ENCODE measurements at regions not wholly inside any gene's neighbourhood (a gene's known extent, or its start where the extent isn't known, plus 50 kb on each side); places are given as distances from the start of the nearest gene placed in this dataset.
A peak's percentile ranks its signal among the peaks of the same experiment; 100 is the strongest.
"Not testable (repeated sequence)": the region's sequence is repeated elsewhere in the genome, so short reads cannot be mapped to it uniquely, and the experiment has no call there.

DNA sequence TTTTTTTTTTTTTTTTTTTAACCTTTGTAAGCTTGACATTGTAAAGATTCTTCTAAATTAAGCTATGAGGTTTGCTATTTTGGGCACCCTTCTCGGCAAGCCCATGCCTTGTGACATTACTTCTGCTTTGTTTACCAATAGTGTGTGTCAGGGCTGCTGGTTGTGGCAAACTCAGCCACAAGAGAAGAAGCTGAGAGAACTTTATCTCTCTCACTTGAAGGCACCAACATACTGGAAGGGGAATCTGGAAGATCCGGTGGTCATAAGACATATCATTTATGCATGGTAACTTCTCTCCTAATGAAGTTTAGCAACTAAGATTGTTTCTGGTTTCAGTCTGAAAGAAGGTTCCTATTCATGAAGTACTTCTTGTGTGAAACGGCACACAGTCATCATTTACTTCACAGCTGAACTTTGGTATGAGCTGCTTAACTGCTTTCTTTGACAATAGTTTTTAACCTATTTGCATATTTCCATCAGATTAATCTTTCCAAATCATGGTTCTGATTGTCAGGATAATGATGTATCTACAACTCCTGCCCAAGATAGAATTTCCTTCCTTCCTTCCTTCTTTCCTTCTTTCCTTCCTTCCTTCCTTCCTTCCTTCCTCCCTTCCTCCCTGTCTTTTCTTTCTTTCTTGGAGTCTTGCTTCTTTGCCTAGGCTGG, 189.3 kb downstream of the NFKBIZ start:
- no peak for DNase-seq

DNA sequence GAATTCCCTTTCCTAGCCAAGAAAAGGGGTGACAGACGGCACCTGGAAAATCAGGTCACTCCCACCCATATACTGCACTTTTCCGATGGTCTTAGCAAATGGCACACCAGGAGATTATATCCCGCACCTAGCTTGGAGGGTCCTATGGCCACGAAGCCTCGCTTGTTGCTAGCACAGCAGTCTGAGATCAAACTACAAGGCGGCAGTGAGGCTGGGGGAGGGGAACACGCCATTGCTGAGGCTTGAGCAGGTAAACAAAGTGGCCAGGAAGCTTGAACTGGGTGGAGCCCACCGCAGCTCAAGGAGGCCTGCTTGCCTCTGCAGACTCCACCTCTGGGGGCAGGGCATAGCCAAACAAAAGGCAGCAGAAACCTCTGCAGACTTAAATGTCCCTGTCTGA, 190.8 kb downstream of the NFKBIZ start:
- DNase-seq, result not testable (repeated sequence)

DNA sequence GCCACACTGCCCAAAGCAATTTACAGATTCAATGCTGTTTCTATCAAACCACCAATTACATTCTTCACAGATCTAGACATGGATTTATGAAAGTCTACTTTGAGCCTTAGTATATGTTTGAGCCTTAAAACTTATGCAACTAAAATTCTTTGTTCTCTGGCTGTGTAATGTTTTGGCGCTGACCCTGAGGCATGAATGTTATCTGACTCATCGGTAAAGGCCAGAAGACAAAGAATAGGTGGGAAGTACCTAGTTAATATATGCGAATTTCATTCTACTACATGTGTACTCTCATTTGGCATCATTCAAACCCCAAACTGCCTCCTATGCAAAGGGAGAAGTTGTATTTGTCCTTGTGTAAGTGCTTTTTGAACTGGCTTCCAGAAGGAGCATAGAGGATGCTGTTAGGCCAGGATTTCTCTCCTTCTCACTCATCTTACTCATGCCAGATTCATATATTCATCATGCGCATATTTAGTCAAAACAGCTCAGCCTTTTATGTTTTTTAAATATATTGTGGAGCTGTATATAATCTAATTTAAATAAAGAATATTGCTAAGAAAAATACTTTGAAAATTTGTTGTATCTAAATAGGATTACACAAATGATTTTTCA, 204.2 kb downstream of the NFKBIZ start:
- DNase-seq, result no peak

DNA sequence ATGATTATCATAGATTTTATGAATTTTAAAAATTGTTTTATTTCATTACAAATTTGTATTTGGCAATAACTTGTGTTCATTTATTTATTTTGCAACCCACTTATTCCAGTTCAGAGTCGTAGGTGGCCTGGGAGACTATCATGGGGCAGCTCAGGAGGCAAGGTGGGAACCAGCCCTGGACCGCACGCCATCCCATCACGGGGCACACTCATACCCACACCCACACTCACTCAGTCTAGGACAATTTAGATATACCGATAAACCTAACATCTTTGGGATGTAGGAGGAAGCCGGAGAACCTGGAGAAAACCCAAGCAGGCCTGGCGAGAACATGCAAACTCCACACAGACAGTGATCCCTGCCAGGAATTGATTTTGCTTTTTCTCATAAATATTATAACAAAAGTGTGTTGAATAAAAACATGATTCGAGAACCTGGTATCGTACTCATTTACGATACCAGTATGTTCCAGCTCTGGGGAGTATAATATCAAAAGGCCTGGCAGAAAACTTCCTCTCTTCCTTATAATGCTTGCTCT, 205.3 kb downstream of the NFKBIZ start:
- DNase-seq, result no peak

DNA sequence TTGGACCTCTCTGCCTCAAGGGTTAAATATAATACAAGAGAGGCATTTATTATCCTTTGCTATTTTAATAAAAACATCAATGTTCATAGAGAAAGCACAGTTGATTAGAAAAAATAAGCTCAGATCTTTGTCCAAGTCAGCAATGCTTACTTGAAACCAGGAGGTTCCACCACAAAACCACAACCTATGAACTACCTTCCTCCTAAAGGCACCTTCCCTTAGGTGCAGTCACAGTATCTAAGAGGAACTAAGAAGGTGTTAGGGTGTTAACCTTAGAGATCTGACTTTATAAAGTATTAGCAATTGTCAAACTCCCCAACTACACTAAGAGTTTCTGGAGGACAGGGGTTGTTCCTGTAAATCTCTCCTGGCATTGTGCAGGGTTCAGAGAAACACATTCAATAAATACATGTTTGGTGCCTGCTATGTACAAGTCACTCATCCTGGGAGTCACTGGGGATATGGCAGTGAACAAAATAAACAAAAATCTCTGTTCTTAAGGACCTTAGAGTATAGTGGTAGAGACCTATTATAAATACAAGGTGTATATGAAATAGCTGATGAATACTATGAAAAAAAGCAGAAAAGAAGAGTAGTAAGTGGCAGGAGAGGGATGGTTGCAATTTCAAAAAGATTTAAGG, 208.6 kb downstream of the NFKBIZ start:
- peak in 1 of 2 experiments; percentile 17 for DNase-seq

DNA sequence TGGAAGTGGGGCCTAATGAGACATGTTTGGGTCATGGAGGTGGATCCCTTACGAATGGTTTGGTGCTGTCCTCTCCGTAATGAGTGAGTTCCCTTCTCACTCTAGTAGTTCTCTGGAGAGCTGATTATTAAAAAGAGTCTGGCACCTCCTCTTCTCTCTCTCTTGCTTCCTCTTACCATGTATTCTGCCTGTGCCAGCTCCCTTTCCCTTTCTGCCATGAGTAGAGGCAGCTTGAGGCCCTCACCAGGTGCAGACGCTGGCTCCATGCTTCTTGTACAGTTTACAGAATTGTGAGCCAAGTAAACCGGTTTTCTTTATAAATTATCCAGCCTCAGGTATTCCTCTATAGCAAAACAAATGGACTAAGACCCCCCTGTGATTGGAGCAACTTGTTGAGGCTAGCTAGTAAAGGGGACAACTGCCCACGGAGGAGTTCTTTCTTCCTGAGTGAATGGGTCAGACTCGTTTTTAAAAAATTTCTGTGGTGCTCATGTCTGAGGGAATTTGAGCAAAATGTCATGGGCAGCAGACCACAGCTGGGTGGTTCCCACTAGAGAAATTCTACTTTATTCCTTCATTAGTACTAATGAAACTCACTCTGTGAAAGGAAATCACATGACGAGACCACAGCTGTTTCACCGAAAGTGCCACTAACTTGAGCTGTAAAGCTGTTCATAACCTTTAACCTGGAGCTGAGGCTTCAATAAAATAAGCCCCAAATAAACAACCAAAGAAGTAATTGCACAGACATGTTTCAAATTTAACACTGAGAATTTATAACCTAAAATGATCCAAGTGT, 210.0 kb downstream of the NFKBIZ start:
- DNase-seq, result peak in 1 of 2 experiments; percentile 27

DNA sequence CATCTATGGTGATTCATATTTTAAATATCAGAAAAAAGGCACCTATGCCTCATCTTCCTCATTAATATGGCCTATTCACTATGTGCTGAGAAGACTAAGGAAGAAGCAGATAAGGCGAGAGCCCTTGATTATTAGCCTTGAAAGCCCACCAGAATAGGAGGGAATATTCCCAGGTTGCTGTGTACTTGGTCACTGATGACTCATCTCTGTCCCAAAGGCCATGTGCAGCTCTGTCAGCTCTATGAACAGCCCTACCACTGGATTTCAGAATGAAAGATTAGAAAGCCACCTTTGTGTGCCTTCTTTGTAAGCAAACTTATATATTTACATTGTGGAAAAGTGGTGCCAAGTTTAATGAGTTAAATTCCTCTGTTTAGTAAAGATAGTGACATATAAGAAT, 211.5 kb downstream of the NFKBIZ start:
- DNase-seq, result no peak

DNA sequence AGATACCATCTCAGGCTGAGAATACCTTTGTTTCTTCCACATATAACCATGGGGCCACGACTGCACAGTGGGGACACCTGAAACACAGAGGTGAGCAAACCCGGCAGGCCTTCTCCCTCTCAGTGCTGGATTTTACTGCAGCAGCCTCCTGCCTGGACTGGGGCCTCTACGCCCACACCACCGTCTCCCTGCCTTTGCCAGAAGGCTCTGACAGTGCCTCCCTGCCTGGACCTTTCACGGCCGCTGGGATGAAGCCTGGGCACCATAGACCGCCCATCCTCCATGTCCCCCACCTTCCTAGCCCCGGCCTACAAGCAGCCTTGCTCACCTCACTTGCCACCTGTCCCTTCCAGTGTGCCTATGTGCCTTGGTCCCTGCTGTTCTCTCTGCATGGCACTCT, 214.3 kb downstream of the NFKBIZ start:
- DNase-seq, result no peak

DNA sequence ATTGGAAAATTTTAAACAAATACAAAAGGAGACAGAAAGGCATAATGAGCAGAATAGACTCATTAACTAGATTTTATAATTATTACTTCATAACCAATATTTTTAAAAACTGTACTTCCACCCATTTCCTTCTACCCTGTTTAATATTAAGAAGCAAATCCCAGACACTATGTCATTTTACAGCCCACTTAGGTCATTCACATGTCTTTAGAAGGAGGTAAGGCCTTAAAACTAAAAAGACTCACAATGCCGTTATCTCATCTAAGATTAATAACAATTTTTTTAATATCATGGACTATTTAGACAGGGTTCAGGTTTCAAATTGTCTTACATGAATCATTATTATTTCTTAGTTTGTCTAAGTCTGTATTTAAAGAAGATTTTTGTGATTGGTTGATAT, 217.2 kb downstream of the NFKBIZ start:
- no peak for DNase-seq

DNA sequence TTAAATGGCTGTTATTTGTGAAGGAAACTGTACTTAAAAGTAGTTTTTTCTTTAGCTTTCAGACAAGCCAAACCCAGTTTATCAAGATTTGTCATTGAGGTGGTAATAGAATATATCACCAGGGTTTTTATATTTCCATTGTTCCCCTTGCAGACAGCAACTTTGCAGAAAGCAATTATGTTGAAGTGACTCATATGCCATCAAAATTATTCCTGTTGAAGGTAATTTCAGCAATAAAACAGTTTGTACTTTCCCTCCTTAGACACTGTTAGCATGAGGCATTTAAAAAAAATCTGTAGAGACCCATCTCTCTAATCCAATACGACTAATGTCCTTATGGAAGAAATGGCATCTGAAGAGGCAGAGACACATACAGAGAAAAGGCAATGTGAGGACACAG, 219.0 kb downstream of the NFKBIZ start:
- no peak for DNase-seq

DNA sequence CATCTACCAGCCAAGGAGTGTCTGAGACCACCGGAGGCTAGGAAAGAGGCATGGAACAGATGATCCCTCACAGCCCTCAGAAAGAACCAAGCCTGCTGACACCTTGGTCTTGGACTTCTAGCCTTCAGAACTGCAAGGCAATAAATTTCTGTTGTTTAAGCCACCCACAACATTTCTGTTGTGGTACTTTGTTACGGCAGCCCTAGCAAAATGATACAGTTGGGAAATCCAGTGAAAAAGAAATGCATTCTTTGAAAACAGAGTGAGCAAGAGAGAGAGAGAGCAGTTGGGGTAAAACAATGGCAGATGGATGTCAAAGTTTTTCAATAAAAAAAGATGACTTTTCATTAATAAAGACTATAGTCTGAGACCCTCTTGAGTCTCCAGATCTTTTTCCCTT, 219.4 kb downstream of the NFKBIZ start:
- DNase-seq, result no peak

DNA sequence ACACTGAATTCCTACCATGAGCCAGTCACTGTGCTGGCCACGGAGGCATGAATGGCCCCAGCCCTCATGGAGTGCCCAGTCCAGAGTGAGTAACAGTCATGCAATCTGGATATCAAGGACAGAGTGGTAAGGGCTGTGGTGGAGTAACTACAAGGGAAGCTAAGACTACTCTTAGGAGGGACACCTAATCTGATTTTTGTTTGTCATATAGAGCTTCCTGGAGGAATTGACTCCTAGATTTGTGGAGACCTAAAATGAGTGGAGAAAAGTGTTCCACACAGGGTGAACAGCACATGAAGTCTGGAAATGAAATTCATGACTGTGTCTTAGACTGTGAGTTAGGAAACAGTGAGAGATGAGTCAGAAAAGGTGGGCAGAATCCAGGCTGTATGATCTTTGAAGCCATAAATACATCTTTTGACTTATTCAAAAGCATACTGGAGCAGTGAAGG, 219.9 kb downstream of the NFKBIZ start:
- no peak for DNase-seq

DNA sequence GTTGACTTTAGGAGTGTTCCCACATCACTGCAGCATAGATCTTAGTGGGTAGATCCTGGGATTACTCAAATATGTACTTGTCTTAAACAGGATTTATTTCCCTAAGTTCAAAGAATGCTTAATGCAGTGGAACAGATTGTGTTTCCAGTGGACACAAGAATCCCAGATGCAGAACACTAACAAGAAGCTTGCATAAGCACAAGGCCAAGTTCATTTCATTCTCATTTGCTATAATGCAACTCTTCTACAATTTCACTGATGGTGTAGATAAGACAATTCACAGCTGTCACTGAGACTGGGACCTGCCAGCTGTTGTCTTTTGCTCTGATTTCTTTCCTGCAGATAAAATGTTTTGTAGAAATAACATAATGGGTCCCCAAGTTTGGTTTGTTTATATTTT, 225.6 kb downstream of the NFKBIZ start:
- no peak for DNase-seq

DNA sequence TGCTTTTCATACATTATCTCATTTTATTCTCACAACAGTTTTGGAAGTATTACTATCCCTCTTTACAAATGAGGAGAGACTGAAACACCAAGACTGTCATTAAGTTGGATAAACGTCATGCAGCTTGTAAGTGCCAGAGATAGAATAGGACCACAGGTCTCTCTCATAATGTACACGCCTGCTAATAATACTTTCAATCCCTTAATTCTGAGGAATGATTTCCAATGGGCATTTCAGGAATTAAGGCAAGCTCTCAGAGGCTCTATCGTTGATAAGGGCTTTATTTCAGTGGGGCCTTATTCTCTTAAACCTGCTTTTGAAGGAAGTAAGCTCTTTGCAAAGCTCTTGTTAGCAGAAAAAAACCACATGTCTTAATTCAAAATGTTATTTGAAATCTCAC, 229.1 kb downstream of the NFKBIZ start:
- no peak for DNase-seq

DNA sequence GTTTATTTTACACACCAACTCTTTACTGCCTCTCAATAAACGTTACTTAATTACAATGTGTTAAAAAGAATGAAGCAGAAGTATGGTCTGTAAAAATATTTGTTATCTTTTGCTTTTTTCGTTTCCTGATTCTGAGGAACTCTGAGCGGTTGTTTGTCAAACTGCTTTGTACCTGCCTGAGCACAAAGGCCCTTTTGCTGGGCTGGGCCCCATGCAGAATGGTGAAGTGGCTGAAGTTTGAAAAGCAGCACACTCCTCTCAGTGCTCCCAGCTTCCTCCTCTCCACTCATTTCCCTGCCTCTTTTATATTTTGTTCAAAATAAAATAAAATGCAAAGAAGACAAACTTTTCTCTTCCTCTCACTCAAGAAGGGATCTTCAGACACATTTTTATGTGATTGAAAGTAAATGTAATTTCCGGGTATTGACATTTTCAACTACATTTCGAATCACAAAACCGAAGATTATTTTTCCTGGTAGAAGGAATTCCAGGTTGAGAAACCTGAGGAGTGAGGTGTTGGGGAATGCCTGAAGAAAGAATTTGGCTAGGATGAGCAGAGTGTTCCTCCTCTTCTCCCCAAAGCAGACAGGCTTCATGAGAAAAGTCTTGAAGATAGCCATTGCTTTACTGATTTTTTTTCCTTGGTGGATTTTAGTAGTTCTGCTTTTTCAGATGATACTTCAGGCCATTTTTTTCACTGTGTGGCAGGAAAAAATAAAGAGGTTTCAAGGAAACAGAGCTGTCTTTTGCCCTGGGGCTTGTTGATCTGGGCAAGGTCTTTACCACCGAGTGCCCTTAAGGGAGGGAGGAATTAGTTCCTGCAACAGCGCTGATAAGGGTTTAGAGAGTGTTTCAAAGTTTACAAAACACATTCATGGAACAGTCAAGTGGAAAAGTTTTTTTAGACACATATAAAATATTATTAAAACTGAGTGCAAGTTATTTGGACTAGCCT, 229.8 kb downstream of the NFKBIZ start:
- DNase-seq, result no peak

DNA sequence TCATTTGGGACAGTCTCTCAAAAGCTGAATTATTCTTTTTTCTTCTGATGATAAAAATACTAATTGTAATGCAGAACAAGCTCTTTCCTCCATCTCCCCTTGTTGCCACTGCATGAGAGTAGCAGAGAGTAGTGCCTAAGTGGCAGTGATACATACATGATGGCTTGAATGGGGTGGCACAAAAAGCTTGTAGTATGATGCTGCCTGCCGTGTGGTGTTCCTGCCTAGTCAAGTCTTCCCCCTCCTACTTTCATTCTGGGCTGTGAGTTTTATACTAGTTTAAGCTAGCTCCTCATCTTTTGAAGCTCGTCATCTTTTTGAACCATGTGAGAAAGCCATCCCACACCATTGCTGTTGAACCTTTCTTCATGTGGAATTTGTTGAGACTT, 230.5 kb downstream of the NFKBIZ start:
- DNase-seq, result peak in 1 of 2 experiments; percentile 35

DNA sequence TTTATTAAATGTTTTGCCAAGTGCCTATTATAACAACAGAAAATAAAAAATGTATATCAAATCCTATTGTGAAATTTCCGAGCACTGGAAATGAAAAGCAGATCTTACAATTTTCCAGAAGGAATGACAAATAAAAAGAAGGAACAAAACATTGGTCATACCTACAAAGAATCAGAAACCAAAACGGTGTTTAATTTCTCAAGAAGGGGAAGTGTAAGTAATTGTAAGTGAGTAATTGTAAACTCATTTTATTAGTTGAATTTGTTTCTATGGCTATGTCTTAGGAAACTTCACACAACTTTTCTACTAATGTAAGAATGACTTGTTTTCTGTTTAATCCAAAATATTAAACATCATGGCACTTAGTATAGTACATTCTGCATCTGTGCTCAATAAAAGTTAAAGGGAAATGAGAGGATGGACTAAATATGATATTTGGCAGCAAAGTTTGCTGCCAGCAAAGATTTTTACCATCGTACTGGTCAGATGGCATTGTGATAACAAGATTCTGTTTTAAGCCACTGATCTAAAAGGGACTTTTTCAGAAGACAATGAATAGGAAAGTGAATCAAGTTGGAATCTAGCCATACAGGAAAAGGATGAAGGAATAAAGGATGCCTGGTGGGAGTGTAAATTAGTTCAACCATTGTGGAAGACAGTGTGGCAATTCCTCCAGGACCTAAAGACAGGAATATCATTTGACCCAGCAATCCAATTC, 232.4 kb downstream of the NFKBIZ start:
- DNase-seq, result no peak

DNA sequence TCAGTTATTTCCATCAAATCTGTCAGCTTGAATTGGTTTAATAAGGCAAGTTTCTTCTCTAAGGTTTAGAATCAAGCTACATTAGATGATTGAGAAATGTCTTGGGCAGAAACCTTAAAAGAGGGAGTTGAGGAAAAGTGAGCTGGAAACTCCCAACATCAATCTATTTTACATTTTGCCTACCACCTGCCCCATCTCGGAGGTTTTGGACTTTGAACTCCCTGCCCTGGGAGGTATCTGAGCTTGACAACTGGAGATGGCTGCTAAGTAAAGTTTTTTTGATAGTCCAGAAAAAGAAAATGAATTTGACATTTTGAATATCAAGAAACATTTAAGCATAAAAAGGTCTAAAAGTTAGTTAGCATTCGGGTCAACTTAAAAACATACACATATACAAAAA, 234.2 kb downstream of the NFKBIZ start:
- DNase-seq, result no peak

DNA sequence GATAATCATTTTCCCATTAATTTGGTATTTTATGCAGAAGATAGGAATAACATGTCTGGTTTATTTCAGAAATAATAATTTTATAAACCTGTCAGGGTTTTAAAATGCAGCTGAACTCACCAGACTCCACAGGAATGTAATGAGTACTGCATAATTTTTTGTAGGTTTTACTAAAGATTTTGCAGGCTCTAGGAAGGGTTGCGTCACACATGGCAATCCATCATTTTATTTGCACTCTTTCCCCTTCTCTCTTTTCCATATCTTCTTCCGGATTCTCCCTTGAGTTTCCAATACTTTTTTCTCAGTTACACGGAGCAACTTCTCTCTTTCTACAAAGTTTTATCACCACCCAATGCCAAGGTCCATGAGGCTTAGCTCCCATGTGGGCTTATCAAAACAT, 234.7 kb downstream of the NFKBIZ start:
- DNase-seq, result no peak

DNA sequence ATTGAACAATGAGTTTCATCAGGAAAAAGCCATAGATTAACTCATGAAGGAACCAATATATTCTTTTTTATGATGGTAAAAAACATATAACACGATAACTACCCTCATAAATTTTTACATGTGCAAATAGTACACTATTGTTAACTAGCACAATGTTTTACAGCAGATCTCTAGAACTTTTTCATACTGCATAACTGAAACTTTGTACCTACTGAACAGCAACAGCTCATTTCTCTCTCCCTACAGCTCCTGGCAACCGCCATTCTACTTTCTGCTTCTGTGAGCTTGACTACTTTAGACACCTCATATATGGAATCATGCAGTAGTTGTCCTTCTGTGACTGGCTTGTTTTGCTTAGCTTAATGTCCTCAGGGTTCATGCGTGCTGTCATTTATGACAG, 235.4 kb downstream of the NFKBIZ start:
- no peak for DNase-seq

DNA sequence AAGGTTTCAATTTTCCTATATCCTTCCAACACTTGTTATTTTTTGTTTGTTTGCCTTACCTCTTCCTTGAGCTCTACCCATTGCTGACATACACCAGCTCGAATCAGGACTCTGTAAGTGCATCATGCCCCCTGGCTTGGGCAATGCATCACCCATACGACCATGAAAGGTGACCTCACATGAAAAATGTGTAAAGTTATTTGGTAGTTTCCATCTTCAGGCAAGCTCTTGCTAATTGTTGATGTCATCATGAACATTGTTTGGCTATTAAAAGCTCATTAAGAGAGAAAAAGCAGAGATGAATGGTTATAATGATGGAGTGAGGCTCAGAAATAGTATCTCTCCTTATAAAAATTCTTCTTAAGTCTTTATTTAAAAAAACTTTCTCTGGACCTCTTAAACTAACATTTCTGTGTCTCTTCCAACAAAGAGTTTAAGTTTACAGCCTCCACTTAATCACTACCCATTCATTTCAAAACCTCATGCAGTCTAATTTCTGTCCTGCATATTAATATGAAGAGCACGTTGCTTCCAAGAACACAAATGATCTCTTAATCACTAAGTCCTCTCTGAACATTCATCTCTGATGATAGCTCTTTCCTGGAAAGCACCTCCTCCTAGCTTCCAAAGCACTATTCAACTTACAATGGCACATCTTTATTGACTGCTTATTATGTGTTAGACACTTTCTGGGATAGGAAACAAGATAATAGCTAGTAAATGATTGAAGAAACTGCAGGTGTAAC, 236.3 kb downstream of the NFKBIZ start:
- no peak for DNase-seq

Data from stimulated activated CD4-positive, alpha-beta T cell treated with anti-CD3 and anti-CD28 coated beads, Interleukin-4, amount 100 ng/mL, for 4 hours (primary cell).